Limb (tissue), 2 donors: ENCODE measurements at regions not wholly inside any gene's neighbourhood (a gene's known extent, or its start where the extent isn't known, plus 50 kb on each side); places are given as distances from the start of the nearest gene placed in this dataset.

ENCODE experiments used
- DNase-seq, 2 donors: peaks; one replicate each; pipeline ENCODE4 v3.0.0-alpha.2; 2016; ENCODE audit errors: extremely low spot score in 2 of 2

DNA sequence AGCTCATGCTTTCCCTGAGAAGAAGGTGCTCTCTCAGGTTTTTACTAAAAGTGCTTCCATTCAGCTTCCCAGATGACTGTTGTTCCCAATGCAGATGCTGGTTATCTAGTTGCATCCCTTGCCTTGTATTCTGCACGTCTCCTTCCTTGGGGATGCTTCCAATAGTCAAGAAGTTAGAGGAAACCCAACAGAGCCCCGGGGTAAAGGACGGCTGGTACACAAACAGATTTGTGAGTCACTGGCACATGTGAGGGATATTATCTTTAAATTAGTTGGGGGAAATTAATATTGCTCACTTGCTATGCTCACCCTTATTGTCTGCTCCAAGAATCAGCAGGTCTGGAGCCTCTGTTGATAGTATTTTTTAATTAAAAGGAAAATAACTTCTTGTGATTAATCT is 465.2 kb upstream of the BOD1L1 start:
- no peak for DNase-seq

DNA sequence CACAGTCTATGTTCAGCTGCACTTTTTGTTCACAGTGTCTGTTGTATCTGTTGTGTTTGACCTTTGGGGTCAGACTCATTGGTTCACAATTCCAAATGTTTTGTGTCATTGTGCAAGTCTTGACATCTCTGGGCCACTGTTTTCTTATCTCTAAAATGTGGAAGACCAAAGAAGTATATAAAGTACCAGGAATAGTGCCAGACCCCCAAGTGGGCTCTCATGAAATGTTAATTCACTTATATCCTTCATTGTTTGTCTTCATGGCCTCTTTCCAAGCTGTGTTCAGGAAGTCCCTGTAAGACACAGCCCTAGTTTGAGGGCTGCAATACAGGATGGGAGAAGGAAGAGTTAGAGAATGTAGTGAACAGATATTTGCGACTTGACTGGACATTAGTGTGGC is 468.3 kb upstream of the BOD1L1 start:
- no peak for DNase-seq

- no peak for DNase-seq
These were observed 469.0 kb upstream of the BOD1L1 start for GRCh38 chr4:14096396-14096965.

GRCh38 chr4:14100349-14100748 is 472.8 kb upstream of the BOD1L1 start:
- no peak for DNase-seq

DNA sequence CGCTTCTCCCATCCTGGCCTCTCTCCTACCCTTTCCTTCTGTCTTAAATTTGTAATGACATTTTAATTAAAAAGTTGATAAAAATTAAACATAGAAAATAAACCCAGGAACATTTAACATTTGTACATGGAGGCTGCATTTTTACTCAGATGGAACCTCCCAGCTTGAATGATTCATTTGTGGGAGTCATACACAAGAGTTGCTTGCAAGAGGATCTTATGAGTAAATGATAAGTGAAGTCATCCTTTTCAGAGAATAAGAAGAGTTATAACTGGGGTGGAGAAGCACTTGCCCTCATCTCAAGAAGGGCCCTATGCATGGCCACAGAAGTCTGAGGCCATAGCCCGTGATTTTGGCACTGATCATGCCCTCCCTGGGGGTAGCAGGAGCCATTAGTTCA is 482.9 kb upstream of the BOD1L1 start:
- DNase-seq, result no peak

DNA sequence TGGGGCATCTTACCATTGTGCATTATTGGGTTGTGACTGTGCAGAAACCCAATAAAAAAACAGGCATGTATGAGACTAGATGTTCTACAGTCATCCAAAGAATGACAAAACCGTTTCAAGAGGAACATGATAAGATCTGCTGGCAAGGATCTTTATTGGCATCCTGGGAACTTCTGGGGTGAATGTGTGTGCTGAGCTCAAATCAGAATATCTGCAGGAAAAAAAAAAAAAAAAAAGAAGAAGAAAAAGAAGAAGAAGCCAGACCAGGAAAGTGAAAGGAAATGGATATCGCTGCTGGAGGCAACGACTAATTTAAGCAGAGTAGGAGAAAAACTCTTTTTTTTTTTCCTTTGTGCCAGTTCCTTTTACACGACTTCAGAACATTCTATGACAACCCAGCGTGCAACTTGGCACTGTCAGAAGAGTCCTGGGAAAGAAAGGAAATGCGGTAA is 484.2 kb upstream of the BOD1L1 start:
- no peak for DNase-seq

DNA sequence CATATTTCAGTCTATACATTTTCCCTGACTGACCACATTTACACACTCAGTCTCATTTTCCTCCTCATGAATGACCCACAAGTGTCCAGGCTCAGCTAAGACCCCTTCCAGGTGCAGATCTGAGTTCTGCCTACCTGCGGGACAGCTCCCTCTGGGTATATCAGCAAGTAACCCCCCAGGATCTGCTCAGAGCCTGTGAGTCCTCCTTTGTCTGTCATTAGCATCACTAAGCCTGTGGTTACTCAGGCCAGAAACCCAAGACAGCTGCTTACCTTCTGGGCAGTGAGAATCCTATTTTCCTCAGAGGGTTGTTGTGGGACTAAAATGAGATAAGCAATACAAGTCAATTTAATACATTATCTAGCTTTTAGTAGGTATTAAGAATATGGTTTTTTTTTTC is 487.6 kb upstream of the BOD1L1 start:
- DNase-seq, result no peak

- DNase-seq, result no peak
These were observed 490.2 kb upstream of the BOD1L1 start for GRCh38 chr4:14117575-14118238.

DNA sequence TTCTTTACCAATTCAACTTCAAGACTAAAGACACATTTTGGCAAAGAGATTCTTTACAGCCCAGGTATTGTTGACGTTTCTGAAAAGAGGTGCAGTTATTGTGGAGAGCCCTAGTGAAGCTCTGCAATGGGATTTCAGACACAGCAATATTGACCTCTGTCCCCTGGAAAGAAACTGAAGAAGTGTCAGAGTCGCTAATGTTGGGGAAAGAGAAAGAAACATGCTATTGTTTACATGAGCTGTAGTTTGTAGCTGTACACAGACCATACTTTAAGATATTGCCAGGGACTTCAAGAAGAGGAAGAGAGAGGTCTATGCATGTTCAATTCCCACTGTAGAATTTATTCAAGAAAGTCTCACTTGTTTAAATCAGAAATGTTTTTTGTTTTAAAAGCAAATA is 497.3 kb upstream of the BOD1L1 start:
- no peak for DNase-seq

DNA sequence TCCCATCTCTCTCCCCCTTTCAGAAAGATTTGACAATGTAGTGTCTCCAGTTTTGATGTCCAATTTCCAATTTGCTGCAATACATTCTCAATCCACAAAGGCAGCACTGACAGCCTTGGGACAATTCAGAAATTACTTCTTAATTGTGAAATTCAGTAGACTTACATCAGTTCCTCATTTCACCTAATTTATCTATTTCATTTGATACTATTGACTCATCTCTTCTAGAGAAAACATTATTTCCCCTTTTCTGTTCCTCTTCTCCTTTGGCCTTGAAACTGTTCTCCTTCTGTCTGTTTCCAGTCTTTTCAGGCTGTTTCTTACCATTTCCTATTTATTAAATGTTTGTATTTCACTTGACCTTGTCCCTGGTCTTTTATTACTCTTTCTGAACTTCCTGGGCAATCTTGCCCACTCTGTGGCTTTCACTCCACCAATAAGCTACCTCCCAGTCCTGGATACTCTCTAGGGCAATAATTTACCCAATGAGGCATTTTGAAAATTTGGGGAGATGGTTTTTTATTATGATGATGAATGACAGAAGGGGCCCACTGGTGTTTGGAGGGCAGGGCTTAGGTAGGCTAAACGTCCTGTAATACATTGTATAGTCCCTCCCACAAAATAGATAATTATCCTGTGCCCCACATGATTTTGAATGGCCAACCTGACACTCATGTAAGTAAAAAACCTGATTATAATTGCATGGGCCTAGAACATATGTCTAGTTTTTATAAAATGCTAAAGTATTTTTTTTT is 498.0 kb upstream of the BOD1L1 start:
- no peak for DNase-seq

GRCh38 chr4:14130551-14130950 is 503.0 kb upstream of the BOD1L1 start:
- DNase-seq, result no peak

GRCh38 chr4:14131335-14131734 is 503.8 kb upstream of the BOD1L1 start:
- DNase-seq, result no peak

DNA sequence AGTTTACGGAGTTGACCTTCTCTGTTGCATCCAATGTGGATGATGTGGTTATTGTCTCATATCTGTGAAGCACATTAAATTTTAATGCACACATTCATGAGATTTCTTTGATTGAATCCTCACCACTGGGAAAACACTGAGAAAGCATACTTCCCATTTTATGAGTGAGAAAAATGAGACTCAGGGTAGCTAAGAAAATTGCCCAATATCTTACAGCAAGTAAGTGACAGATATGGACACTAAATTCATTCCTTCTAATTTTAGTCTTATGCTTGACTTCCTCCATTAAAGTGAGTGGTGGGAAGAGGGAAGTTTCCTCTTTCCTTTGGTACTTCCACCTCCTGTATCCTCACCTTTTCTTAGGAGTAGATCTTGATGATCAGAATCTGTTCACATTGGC is 504.8 kb upstream of the BOD1L1 start:
- DNase-seq, result no peak

DNA sequence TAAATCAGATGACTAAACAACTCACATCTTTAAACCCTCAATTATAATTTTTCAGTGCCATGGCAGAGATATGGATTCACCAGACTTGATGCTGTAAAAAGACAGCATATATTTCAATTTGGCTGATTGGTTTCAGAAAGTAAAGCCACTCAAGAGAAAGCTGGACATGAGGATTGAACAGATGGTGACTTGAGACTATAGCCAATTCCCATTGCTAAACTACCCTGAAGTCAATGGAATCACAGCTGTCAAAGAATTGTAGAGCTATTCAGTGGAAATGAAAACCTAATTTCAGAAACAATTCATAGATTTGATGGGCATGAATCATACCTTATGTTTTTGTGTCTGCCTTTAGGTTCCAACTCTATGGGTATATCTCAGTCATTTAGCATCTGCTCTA is 510.6 kb upstream of the BOD1L1 start:
- no peak for DNase-seq

GRCh38 chr4:14143892-14144291 is 516.4 kb upstream of the BOD1L1 start:
- no peak for DNase-seq

GRCh38 chr4:14149176-14150053 is 521.9 kb upstream of the BOD1L1 start:
- DNase-seq, result no peak

GRCh38 chr4:14151101-14151500 is 523.6 kb upstream of the BOD1L1 start:
- DNase-seq, result no peak

DNA sequence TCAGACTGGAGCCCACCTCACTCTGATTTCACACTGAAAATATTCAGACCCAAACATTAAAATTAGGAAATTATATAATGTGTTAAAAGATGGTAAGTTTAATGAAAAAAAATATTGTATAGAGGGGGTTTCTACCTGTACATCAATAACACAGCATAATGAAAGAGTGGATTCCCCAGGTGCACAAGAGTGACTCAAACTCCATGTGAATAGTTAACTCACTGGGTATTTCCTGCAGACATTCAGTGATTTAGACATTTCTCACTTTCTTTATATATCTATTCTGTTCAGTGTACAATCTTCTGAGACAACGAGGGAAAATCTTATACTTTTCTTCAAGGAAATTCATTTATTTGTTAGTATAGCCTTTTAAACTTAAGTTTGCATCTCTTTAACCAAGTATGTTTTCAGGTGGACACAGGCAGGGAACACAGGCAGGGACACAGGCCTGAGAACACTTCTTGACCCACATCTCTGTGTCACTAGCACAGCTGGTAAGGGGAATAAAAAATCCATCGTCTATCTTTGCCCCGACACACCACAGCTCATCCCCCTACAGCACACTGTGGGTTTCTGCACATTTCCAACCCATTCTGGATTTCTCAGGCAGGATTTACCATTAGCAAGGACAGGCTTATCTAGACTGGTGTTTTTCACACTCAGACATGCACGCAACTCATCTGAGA is 525.5 kb upstream of the BOD1L1 start:
- no peak for DNase-seq

- DNase-seq, result no peak
These were observed 528.3 kb upstream of the BOD1L1 start for GRCh38 chr4:14155803-14156202.

DNA sequence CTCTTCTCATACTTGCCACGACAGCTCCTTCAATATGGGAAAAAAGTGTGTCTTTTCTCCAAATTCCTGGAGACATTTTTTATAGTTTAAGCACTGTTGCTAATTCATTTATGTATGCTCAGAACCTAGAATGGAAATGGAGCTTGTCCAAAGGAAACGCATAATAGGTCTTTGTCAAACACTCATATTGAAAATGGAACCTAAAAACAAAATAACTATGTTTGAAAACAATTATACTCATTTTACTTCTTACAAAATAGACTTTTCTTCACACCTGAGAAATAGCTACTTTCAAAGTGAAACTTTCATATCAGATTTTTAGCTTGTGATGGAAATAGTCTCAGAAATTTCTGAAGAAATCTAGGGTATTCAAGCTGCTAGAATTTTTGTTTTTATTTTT is 529.7 kb upstream of the BOD1L1 start:
- no peak for DNase-seq

DNA sequence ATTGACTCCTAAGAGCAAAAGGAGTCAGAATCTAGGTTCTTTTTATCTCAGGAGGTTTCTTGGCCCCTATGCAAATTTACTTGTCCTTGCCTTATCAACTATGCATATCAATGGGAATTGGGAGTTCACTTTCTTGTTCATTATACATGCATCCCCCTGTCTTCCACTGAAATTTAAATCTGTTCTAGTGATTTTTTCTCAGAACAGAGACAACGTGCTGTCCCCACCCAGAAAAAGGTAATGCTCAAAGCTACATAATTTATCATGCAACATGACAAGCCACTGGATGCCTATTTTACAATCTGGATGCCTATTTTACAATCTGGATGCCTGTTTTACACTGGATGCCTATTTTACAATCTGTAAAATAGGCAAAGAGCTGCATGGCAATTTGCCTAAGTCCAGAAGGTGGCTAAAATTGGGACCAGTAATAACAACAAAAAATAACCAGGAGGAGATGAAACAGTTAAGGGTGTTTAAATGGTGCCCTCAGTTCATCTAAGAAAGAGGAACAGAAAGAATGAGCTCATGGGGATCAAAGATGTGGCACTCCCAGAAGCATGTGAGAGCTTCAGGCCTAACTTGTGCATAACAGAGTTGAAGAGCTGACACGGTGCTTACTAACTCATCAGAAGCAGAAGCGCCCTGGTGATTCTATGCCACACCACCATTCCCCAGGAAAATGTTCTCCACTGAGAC is 537.8 kb upstream of the BOD1L1 start:
- no peak for DNase-seq
